ENCODE measurements at regions not wholly inside any gene's neighbourhood (a gene's known extent, or its start where the extent isn't known, plus 50 kb on each side); places are given as distances from the start of the nearest gene placed in this dataset.

DNA sequence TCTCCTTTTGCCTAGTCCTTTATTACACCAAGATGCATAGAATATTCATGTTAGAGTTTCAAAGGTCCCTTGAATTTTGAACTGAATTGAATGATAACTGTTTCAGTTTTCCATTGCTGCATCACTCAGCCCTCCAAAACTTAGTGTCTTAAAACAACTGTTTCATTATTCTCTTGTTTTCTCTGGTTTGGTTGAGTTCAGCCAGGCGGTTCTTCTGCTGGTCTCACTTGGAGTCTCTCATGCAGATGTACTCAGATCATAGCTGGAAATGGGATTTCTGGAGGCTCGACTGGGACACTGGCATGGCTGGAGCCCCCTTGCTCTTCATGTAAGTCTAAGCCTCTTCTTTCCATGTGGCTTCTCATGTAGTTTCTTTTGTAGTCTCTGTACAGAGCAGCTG lies 107.2 kb upstream of the MKI67 start:
- TF ChIP-seq, protein P1, sequence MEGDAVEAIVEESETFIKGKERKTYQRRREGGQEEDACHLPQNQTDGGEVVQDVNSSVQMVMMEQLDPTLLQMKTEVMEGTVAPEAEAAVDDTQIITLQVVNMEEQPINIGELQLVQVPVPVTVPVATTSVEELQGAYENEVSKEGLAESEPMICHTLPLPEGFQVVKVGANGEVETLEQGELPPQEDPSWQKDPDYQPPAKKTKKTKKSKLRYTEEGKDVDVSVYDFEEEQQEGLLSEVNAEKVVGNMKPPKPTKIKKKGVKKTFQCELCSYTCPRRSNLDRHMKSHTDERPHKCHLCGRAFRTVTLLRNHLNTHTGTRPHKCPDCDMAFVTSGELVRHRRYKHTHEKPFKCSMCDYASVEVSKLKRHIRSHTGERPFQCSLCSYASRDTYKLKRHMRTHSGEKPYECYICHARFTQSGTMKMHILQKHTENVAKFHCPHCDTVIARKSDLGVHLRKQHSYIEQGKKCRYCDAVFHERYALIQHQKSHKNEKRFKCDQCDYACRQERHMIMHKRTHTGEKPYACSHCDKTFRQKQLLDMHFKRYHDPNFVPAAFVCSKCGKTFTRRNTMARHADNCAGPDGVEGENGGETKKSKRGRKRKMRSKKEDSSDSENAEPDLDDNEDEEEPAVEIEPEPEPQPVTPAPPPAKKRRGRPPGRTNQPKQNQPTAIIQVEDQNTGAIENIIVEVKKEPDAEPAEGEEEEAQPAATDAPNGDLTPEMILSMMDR (IDR thresholded peaks at IDR 0.05; ENCODE audit: insufficient read depth, low read length, missing control alignments), result no peak
- POLR2A ChIA-PET, result no interaction called here

DNA sequence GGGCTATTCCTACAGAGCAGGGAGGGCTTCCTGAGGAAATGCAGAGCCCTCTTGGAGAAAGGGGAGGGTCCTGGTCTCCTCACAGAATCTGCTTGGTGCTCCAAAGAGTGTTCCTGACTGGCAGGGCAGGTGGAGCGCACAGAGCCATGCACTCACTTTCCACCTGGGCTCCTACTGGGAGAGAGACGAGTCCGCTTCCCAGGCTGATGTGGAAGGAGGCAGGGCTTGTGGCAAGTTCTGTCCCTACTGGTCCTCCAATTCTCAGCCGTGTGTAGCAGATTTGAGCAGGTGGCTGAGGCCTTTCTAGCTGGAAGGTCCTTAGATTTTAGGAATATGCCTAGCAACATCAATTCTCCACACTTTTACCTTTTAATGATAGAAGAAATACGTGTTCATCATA lies 111.5 kb upstream of the MKI67 start:
- ChIA-PET CTCF (no interaction called here), POLR2A (no interaction called here)
- DNase-seq (ENCODE audit: low read depth, low spot score), result no peak
- no peak overlapping the region for H3K4me3 ChIP-seq (ENCODE audit: low read depth, low read length)
- TF ChIP-seq, protein P1 (IDR thresholded peaks at IDR 0.05; ENCODE audit: insufficient read depth, low read length, missing control alignments), result no peak

More for the DNA sequence above, 107.2 kb upstream of the MKI67 start:
- DNase-seq (ENCODE audit: low read depth, low spot score), result no peak
- CTCF ChIA-PET, result no interaction called here
- no peak overlapping the region for H3K4me3 ChIP-seq (ENCODE audit: low read depth, low read length)

DNA sequence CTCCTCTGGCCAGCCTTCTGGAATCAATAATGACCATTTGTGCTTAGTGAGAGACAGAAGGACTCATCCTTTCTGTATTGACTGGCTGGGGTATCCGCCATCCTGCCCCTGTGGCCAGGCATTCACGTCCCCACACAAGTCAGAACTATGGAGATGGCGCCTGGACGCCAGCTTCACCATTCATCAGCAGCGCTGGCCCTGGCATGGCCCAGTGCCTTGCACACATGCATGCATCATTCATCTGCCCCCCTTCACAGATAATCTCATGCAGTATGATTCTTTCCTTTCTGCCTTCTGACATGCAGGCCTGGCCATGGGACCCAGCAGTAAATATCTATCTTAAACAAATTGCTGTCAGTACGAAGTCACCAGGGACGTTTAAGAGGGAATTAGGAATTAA lies 114.8 kb upstream of the MKI67 start:
- H3K4me3 ChIP-seq (ENCODE audit: low read depth, low read length), result no peak overlapping the region
- TF ChIP-seq, protein P1 (IDR thresholded peaks at IDR 0.05; ENCODE audit: insufficient read depth, low read length, missing control alignments), result no peak
- POLR2A ChIA-PET, result no interaction called here
- CTCF ChIA-PET, result no interaction called here
- DNase-seq (ENCODE audit: low read depth, low spot score), result no peak

DNA sequence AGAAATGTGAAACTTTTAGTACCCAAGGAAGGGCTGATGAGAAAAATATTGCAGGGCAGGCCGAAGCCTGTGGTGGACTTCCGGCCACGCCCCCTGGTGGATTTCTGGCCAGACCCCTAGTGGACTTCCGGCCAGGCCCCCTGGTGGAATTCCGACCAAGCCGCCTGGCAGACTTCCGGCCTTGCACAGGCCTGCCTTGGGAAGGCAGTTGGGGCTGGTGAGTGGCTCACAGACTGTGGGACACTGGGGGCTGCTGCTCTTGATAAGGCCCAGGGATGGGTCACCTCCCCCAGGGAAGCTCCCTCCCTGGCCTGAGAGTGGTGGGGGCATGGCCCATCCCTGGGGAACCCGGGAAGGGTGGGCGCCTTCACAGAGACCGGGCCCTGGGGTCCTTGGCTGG lies 116.4 kb upstream of the MKI67 start:
- CTCF ChIA-PET, result no interaction called here
- POLR2A ChIA-PET, result no interaction called here
- no peak overlapping the region for H3K4me3 ChIP-seq (ENCODE audit: low read depth, low read length)
- DNase-seq (ENCODE audit: low read depth, low spot score), result no peak
- TF ChIP-seq, protein P1 (IDR thresholded peaks at IDR 0.05; ENCODE audit: insufficient read depth, low read length, missing control alignments), result no peak

DNA sequence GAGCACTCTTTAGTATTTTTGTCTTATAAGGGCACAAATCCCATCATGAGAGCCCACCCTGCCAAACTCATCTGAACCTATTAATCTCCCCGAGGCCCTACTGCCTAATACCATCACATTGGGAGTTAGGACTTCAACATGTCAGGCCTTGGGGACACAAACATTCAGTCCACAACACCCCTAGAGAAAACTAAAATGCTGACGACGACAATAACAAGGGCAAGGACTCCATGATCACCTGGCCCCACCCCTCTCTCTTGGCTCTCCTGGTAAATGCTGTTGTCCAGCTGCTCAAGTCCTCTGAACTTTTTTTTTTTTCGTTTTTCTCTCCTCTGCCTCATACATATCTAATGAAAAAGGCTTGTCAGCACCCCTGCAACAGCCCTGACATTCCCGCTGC lies 118.8 kb upstream of the MKI67 start:
- no peak for DNase-seq (ENCODE audit: low read depth, low spot score)
- ChIA-PET POLR2A (no interaction called here), CTCF (no interaction called here)
- H3K4me3 ChIP-seq (ENCODE audit: low read depth, low read length), result no peak overlapping the region
- TF ChIP-seq, protein P1 (IDR thresholded peaks at IDR 0.05; ENCODE audit: insufficient read depth, low read length, missing control alignments), result no peak

DNA sequence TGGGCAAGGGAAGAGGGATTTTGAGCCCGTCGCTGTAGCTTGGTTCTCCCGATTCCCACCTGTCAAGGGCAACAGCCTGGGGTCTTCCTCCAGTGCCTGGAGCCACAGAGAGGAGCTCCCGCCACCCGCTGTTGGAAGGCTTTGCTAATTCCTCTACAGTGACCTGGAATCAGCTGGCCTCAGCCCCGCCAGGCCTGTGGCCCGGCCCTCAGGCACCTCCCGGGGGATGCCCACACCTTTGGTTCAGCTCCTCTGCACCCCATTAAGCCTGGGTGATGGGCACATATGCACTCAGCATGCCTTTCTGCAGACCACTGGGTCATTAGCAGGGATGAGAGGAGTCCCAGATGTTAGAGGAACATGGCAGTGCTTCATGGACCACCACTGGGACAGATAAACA lies 121.4 kb upstream of the MKI67 start:
- POLR2A ChIA-PET, result no interaction called here
- DNase-seq (ENCODE audit: low read depth, low spot score), result no peak
- CTCF ChIA-PET, result no interaction called here
- TF ChIP-seq, protein P1 (IDR thresholded peaks at IDR 0.05; ENCODE audit: insufficient read depth, low read length, missing control alignments), result no peak
- no peak overlapping the region for H3K4me3 ChIP-seq (ENCODE audit: low read depth, low read length)
